Astrocyte (in vitro differentiated cells and primary cell): ENCODE measurements at regions not wholly inside any gene's neighbourhood (a gene's known extent, or its start where the extent isn't known, plus 50 kb on each side); places are given as distances from the start of the nearest gene placed in this dataset.

Source experiments
- DNase-seq: peaks from one replicate; pipeline ENCODE4 v3.0.0-alpha.2; 2010; ENCODE audit warnings: low read depth
- FAIRE-seq: peaks from 2 replicates; lab custom pipeline; 2011; peaks lifted over from hg19 to GRCh38; lab: Jason Lieb, UNC
- H2AFZ ChIP-seq: 2 replicates; pipeline ENCODE4 v1.6.0; 2012; ENCODE audit warnings: low read depth, low read length, inconsistent platforms
- H3K27ac ChIP-seq: 2 replicates; pipeline ENCODE4 v1.5.1; 2011; ENCODE audit warnings: low read depth, low read length, inconsistent platforms
- H3K27me3 ChIP-seq: 2 replicates; pipeline ENCODE4 v1.6.0; 2011; ENCODE audit warnings: low read length, inconsistent platforms; ENCODE audit not compliant: insufficient read depth
- H3K36me3 ChIP-seq: 2 replicates; pipeline ENCODE4 v1.5.1; 2011; ENCODE audit warnings: low read length, inconsistent platforms; ENCODE audit not compliant: insufficient read depth
- H3K4me1 ChIP-seq: 2 replicates; pipeline ENCODE4 v1.5.1; 2011; ENCODE audit warnings: low read length, inconsistent platforms; ENCODE audit not compliant: insufficient read depth
- H3K4me2 ChIP-seq: 2 replicates; pipeline ENCODE4 v1.6.0; 2012; ENCODE audit warnings: low read length, inconsistent platforms
- H3K4me3 ChIP-seq: 2 replicates; pipeline ENCODE4 v1.5.1; 2011; ENCODE audit warnings: low read depth, mild to moderate bottlenecking, low read length, inconsistent platforms; ENCODE audit not compliant: insufficient read depth
- H3K79me2 ChIP-seq: 2 replicates; pipeline ENCODE4 v1.6.0; 2012; ENCODE audit warnings: mild to moderate bottlenecking, low read length, inconsistent platforms; ENCODE audit not compliant: insufficient read depth
- H3K9ac ChIP-seq: 2 replicates; pipeline ENCODE4 v1.6.0; 2012; ENCODE audit warnings: mild to moderate bottlenecking, low read length, inconsistent platforms
- H3K9me3 ChIP-seq: 2 replicates; pipeline ENCODE4 v1.5.1; 2012; ENCODE audit warnings: low read depth, mild to moderate bottlenecking, low read length, inconsistent platforms; ENCODE audit not compliant: insufficient read depth
- H4K20me1 ChIP-seq: 2 replicates; pipeline ENCODE4 v1.6.0; 2012; ENCODE audit warnings: low read length, inconsistent platforms; ENCODE audit not compliant: insufficient read depth
- H3K27ac Mint-ChIP-seq: one replicate; pipeline ENCODE4 v1.8.0; 2021; ENCODE audit warnings: mild to moderate bottlenecking, mixed read lengths; ENCODE audit not compliant: unreplicated experiment
- H3K27me3 Mint-ChIP-seq: one replicate; pipeline ENCODE4 v1.8.0; 2021; ENCODE audit warnings: low read depth, mixed read lengths; ENCODE audit not compliant: unreplicated experiment
- H3K36me3 Mint-ChIP-seq: one replicate; pipeline ENCODE4 v1.8.0; 2021; ENCODE audit warnings: low read depth, mixed read lengths; ENCODE audit not compliant: unreplicated experiment
- H3K4me1 Mint-ChIP-seq: one replicate; pipeline ENCODE4 v1.8.0; 2021; ENCODE audit warnings: low read depth, mixed read lengths; ENCODE audit not compliant: unreplicated experiment
- H3K4me3 Mint-ChIP-seq: one replicate; pipeline ENCODE4 v1.8.0; 2021; ENCODE audit warnings: mild to moderate bottlenecking, moderate library complexity, mixed read lengths; ENCODE audit not compliant: unreplicated experiment
- H3K9me3 Mint-ChIP-seq: one replicate; pipeline ENCODE4 v1.8.0; 2021; ENCODE audit warnings: mild to moderate bottlenecking, mixed read lengths; ENCODE audit not compliant: unreplicated experiment
- CTCF ChIP-seq: IDR thresholded peaks from 2 replicates; pipeline ENCODE4 v1.5.1; 2011; ENCODE audit warnings: low read depth, mild to moderate bottlenecking, inconsistent platforms, low read length, moderate library complexity; ENCODE audit not compliant: insufficient read depth
- EZH2 ChIP-seq: IDR thresholded peaks from 2 replicates; pipeline ENCODE4 v1.6.1; 2012; ENCODE audit warnings: mild to moderate bottlenecking, low read length, inconsistent platforms; ENCODE audit not compliant: insufficient read depth

DNA sequence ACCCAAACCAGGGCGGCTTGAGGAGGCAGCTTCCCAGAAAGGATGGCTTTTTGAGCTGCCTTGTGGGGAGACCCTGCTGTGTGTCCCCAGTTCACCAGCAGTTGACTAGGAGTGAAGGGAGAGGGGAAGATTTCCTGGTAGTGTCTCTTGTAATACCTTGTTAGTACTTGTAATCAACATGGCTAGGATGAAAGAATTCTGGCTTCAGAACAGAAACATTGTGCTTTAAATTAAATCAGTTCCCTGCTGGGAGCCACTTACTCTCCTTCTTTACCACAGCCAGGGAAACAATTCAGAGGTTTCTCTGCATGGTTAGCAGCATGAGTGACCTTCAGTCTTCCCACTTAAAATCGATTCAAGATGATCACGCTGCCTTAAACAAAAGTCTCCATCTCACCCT lies 525.4 kb upstream of the ID4 start:
- no peak overlapping the region for H3K4me2 ChIP-seq
- H4K20me1 ChIP-seq = no peaks in the 10 kb centered on the region
- Mint-ChIP-seq H3K4me1 (peaks cover 10% of the 10 kb centered on the region), H3K4me3 (no peak overlapping the region), H3K36me3 (no peaks in the 10 kb centered on the region), H3K9me3 (peaks cover 6% of the 10 kb centered on the region), H3K27me3 (peaks cover 4% of the 10 kb centered on the region), H3K27ac (no peak overlapping the region)
- no peak for DNase-seq
- H3K79me2 ChIP-seq = no peaks in the 10 kb centered on the region
- no peak overlapping the region for H3K4me3 ChIP-seq
- no peaks in the 10 kb centered on the region for H3K36me3 ChIP-seq
- H3K27me3 ChIP-seq = peaks cover 2% of the 10 kb centered on the region
- FAIRE-seq = no peak
- H3K9ac ChIP-seq = no peak overlapping the region
- H3K4me1 ChIP-seq = no peaks in the 10 kb centered on the region
- no peaks in the 10 kb centered on the region for H3K9me3 ChIP-seq
- TF ChIP-seq EZH2 (no peak), CTCF (no peak)
- no peak overlapping the region for H2AFZ ChIP-seq
- H3K27ac ChIP-seq = no peak overlapping the region

GRCh38 chr6:19312241-19312978 lies 524.8 kb upstream of the ID4 start:
- peaks cover 6% of the 10 kb centered on the region for H3K9me3 Mint-ChIP-seq
- FAIRE-seq = no peak

More at GRCh38 chr6:19312241-19312978, 524.8 kb upstream of the ID4 start:
- Histone ChIP-seq H3K4me2 (no peak overlapping the region), H3K4me1 (no peaks in the 10 kb centered on the region), H3K9me3 (no peaks in the 10 kb centered on the region), H4K20me1 (no peaks in the 10 kb centered on the region), H3K4me3 (no peak overlapping the region), H3K27ac (no peak overlapping the region), H3K36me3 (no peaks in the 10 kb centered on the region), H2AFZ (no peak overlapping the region), H3K9ac (no peak overlapping the region), H3K27me3 (peaks cover 2% of the 10 kb centered on the region), H3K79me2 (no peaks in the 10 kb centered on the region)
- Mint-ChIP-seq H3K36me3 (no peaks in the 10 kb centered on the region), H3K4me1 (peaks cover 10% of the 10 kb centered on the region), H3K4me3 (no peak overlapping the region), H3K27me3 (peaks cover 4% of the 10 kb centered on the region), H3K27ac (no peak overlapping the region)
- TF ChIP-seq CTCF (no peak), EZH2 (no peak)
- no peak for DNase-seq
